ENCODE measurements at regions not wholly inside any gene's neighbourhood (a gene's known extent, or its start where the extent isn't known, plus 50 kb on each side); places are given as distances from the start of the nearest gene placed in this dataset.

DNA sequence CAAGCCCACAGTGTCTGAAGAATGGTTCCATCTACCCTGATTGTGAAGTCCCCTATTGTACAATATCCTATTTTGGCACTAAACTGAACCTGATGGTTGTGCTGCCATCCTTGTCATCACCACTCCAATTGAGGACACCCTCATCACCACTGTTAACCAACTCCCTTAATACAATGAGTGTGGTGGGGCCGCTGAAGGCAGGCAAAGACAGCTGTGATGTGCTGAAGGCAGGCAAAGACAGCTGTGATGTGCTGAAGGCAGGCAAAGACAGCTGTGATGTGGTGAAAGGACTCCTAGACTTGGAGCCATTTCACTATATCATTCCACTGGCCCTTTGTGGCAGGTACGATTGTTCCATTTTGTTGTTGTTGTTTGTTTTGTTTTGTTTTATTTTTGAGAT is 481.6 kb downstream of the SOX6 start:
- TF ChIP-seq POLR2AphosphoS5 (IDR thresholded peaks at IDR 0.05; ENCODE audit: low read depth, low read length): no peak
- no peak for TF ChIP-seq TAF1 (IDR thresholded peaks at IDR 0.05; ENCODE audit: borderline replicate concordance, insufficient read depth, low read length)
- TF ChIP-seq, protein P1, sequence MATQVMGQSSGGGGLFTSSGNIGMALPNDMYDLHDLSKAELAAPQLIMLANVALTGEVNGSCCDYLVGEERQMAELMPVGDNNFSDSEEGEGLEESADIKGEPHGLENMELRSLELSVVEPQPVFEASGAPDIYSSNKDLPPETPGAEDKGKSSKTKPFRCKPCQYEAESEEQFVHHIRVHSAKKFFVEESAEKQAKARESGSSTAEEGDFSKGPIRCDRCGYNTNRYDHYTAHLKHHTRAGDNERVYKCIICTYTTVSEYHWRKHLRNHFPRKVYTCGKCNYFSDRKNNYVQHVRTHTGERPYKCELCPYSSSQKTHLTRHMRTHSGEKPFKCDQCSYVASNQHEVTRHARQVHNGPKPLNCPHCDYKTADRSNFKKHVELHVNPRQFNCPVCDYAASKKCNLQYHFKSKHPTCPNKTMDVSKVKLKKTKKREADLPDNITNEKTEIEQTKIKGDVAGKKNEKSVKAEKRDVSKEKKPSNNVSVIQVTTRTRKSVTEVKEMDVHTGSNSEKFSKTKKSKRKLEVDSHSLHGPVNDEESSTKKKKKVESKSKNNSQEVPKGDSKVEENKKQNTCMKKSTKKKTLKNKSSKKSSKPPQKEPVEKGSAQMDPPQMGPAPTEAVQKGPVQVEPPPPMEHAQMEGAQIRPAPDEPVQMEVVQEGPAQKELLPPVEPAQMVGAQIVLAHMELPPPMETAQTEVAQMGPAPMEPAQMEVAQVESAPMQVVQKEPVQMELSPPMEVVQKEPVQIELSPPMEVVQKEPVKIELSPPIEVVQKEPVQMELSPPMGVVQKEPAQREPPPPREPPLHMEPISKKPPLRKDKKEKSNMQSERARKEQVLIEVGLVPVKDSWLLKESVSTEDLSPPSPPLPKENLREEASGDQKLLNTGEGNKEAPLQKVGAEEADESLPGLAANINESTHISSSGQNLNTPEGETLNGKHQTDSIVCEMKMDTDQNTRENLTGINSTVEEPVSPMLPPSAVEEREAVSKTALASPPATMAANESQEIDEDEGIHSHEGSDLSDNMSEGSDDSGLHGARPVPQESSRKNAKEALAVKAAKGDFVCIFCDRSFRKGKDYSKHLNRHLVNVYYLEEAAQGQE (IDR thresholded peaks at IDR 0.05; ENCODE audit: insufficient read depth in 1 of 2, low read depth in 2 of 2, low read length in 2 of 2): no peak
- no peak for TF ChIP-seq FOXP2 (optimal IDR thresholded peaks at IDR 0.05; ENCODE audit: borderline replicate concordance, extremely low read depth, extremely low read length, insufficient read depth)
- TF ChIP-seq SIN3A (IDR thresholded peaks at IDR 0.05; ENCODE audit: borderline replicate concordance, insufficient read depth, low read length): no peak
